ENCODE measurements at regions not wholly inside any gene's neighbourhood (a gene's known extent, or its start where the extent isn't known, plus 50 kb on each side); places are given as distances from the start of the nearest gene placed in this dataset.

DNA sequence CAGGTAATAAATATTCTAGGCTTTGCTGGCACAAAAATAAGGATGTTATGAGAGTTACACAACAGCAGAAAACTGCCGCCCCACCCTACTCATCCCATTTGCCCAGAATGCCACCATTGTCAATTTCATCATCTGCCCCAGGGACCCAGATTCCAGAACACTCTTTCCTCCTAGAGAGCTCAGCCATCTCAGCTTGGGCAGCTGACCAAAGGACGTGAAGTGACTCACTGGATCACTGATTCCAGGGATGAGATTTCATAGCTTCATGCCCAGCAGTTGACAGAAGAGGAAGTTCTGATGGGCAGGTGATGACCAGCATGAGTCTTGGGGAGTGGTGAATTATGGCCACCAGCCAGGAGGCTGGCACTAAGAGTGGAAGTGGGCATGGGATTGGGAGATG is 450.3 kb downstream of the RMST start:
- Histone ChIP-seq H3K27ac (ENCODE audit: insufficient read length, low read depth, low read length) (no peak overlapping the region), H3K18ac (ENCODE audit: insufficient read length, low read depth, low read length) (no peak overlapping the region), H2BK20ac (ENCODE audit: low read depth, low read length, poor library complexity, severe bottlenecking) (no peak overlapping the region), H3K4ac (ENCODE audit: low read depth, low read length) (no peak overlapping the region), H3T11ph (ENCODE audit: low read length) (no peak overlapping the region), H3K4me1 (ENCODE audit: insufficient read depth, low read length) (no peaks in the 10 kb centered on the region), H2AK5ac (ENCODE audit: insufficient read length, low read length) (no peak overlapping the region), H2BK5ac (ENCODE audit: insufficient read length, low read length) (no peak overlapping the region), H3K9me3 (ENCODE audit: control insufficient read depth, low read depth, low read length) (no peaks in the 10 kb centered on the region), H3K23ac (ENCODE audit: insufficient read length, low read depth, low read length) (no peak overlapping the region), H3K79me1 (ENCODE audit: insufficient read depth, low read depth, low read length, poor library complexity, severe bottlenecking) (no peaks in the 10 kb centered on the region), H3K27me3 (ENCODE audit: insufficient read depth, low read length) (no peaks in the 10 kb centered on the region), H3K79me2 (ENCODE audit: insufficient read depth, low read length) (no peaks in the 10 kb centered on the region), H3K14ac (ENCODE audit: insufficient read depth, low read length) (no peak overlapping the region), H2BK12ac (ENCODE audit: insufficient read length, low read depth, low read length) (no peak overlapping the region), H2BK120ac (ENCODE audit: low read depth, low read length, poor library complexity, severe bottlenecking) (no peak overlapping the region), H3K23me2 (ENCODE audit: insufficient read length, low read depth, low read length, poor library complexity, severe bottlenecking) (no peaks in the 10 kb centered on the region), H2AFZ (ENCODE audit: low read length) (no peak overlapping the region), H4K91ac (ENCODE audit: insufficient read length, low read depth, low read length) (no peak overlapping the region), H3K9ac (ENCODE audit: extremely low read depth, insufficient read length, low read length) (no peak overlapping the region), H3K4me2 (ENCODE audit: insufficient read depth, insufficient read length, low read length) (no peak overlapping the region), H4K5ac (ENCODE audit: insufficient read length, low read depth, low read length) (no peak overlapping the region), H4K8ac (replicated peaks; ENCODE audit: insufficient read length, low read depth, low read length) (no peak overlapping the region), H4K20me1 (ENCODE audit: control insufficient read depth, insufficient read depth, insufficient read length) (no peaks in the 10 kb centered on the region), H2BK15ac (ENCODE audit: low read depth, low read length) (no peak overlapping the region), H3K56ac (ENCODE audit: insufficient read length, low read depth, low read length) (no peak overlapping the region)
- no peak for TF ChIP-seq CTCF (conservative IDR thresholded peaks at IDR 0.05)
- Mint-ChIP-seq H3K27ac (no peak overlapping the region), H3K36me3 (ENCODE audit: insufficient read depth in 1 of 3, low read depth in 3 of 3) (no peaks in the 10 kb centered on the region), H3K4me3 (no peak overlapping the region), H3K9me3 (no peaks in the 10 kb centered on the region), H3K4me1 (no peaks in the 10 kb centered on the region), H3K27me3 (ENCODE audit: low read depth) (no peaks in the 10 kb centered on the region)
- WGBS (ENCODE audit: extremely low coverage, insufficient read length, low lambda C conversion rate) = no CpG with 5 or more reads among the region's 2 CpGs
- DNase-seq = no peak

All from H9 (cell line).